ENCODE measurements at regions not wholly inside any gene's neighbourhood (a gene's known extent, or its start where the extent isn't known, plus 50 kb on each side); places are given as distances from the start of the nearest gene placed in this dataset.
"Not testable (repeated sequence)": the region's sequence is repeated elsewhere in the genome, so short reads cannot be mapped to it uniquely, and the experiment has no call there.

DNA sequence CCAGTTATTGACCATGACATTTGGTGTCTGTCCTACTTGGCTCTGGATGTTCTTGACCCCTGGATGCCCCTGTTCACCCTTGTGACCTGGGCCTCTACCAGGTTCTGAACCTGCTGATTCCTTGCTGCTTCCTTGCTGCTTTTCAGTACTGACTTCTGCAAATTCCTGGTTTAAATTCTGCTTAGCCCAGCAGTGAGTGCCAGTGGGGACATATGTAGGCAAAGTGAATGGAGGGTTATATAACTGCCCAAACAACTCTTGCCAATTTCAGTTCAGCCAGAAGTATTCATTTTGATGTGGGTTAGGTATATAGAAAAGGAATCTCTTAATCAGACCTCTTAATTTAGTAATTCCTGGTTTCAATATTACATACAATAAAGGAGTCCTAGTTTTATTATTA is 220.6 kb downstream of the TAF11L14 start:
- intact Hi-C loops (cut with DNase I; ENCODE audit: low total_unique reads) (no loop called here), in situ Hi-C loops (cut with MboI; ENCODE audit: low sequenced_read_pairs in 4 of 4) (no loop called here)
- peaks cover 0 to 3% (median 0%) of the 10 kb centered on the region in 3 donors for H3K9me3 ChIP-seq
- H3K4me3 ChIP-seq, result no peak overlapping the region
- H3K27me3 ChIP-seq, result no peaks in the 10 kb centered on the region
- H3K27ac ChIP-seq, result no peak overlapping the region
- ATAC-seq, result no peak
- no peaks in the 10 kb centered on the region for H3K4me1 ChIP-seq
- TF ChIP-seq, protein P1, sequence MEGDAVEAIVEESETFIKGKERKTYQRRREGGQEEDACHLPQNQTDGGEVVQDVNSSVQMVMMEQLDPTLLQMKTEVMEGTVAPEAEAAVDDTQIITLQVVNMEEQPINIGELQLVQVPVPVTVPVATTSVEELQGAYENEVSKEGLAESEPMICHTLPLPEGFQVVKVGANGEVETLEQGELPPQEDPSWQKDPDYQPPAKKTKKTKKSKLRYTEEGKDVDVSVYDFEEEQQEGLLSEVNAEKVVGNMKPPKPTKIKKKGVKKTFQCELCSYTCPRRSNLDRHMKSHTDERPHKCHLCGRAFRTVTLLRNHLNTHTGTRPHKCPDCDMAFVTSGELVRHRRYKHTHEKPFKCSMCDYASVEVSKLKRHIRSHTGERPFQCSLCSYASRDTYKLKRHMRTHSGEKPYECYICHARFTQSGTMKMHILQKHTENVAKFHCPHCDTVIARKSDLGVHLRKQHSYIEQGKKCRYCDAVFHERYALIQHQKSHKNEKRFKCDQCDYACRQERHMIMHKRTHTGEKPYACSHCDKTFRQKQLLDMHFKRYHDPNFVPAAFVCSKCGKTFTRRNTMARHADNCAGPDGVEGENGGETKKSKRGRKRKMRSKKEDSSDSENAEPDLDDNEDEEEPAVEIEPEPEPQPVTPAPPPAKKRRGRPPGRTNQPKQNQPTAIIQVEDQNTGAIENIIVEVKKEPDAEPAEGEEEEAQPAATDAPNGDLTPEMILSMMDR (IDR thresholded peaks at IDR 0.05 in 4 of 5, conservative IDR thresholded peaks at IDR 0.05 in 1 of 5), result no peak
- DNase-seq, result no peak
- no peaks in the 10 kb centered on the region for H3K36me3 ChIP-seq

GRCh38 chr5:17860660-17861315 is 226.5 kb downstream of the TAF11L14 start:
- Histone ChIP-seq H3K27me3 (no peaks in the 10 kb centered on the region), H3K36me3 (no peaks in the 10 kb centered on the region), H3K9me3 (peaks cover 0 to 3% (median 0%) of the 10 kb centered on the region in 3 donors), H3K4me3 (no peak overlapping the region), H3K4me1 (no peaks in the 10 kb centered on the region), H3K27ac (no peak overlapping the region)
- ATAC-seq (no peak), DNase-seq (no peak)
- TF ChIP-seq, protein P1 (IDR thresholded peaks at IDR 0.05 in 4 of 5, conservative IDR thresholded peaks at IDR 0.05 in 1 of 5), result no peak
- TF ChIP-seq POLR2A (IDR thresholded peaks at IDR 0.05), result no peak
- intact Hi-C loops (cut with DNase I; ENCODE audit: low total_unique reads) (no loop called here), in situ Hi-C loops (cut with MboI; ENCODE audit: low sequenced_read_pairs in 4 of 4) (no loop called here)

DNA sequence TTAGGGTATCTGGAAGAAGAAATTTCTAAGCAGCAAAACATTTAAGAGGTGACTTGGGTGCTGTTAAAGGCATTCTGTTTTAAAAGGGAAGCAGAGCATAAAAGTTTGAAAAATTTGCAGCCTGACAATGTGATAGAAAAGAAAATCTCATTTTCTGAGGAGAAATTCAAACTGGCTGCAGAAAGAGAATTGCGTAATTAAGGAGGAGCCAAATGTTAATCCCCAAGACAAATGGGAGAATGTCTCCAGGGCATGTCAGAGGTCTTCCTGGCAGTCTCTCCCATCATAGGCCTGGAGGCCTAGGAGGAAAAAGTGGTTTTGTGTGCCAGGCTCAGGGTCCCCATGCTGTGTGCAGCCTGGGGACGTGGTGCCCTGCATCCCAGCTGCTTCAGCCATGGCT is 230.6 kb downstream of the TAF11L14 start:
- ATAC-seq; H3K4me3 ChIP-seq; H3K9me3 ChIP-seq; H3K4me1 ChIP-seq; H3K27me3 ChIP-seq; intact Hi-C loops (cut with DNase I; ENCODE audit: low total_unique reads); in situ Hi-C loops (cut with MboI; ENCODE audit: low sequenced_read_pairs in 4 of 4); DNase-seq; H3K27ac ChIP-seq; H3K36me3 ChIP-seq: not testable (repeated sequence)

DNA sequence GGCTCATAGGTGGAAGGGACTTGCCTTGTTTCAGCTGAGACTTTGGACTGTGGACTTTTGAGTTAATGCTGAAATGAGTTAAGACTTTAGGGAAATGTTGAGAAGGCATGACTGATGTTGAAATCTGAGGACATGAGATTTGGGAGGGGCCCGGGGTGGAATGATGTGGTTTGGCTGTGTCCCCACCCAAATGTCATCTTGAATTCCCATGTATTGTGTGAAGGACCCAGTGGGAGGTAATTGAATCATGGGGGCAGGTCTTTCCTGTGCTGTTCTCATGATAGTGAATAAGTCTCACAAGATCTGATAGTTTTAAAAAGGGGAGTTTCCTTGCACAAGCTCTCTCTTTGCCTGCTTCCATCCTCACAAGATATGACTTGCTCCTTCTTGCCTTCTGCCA is 231.7 kb downstream of the TAF11L14 start:
- H3K36me3 ChIP-seq; intact Hi-C loops (cut with DNase I; ENCODE audit: low total_unique reads); in situ Hi-C loops (cut with MboI; ENCODE audit: low sequenced_read_pairs in 4 of 4); H3K9me3 ChIP-seq; H3K4me3 ChIP-seq; H3K27ac ChIP-seq; H3K4me1 ChIP-seq; ATAC-seq; H3K27me3 ChIP-seq: not testable (repeated sequence)
- peak in 1 of 2 donors; percentile 3 for DNase-seq

DNA sequence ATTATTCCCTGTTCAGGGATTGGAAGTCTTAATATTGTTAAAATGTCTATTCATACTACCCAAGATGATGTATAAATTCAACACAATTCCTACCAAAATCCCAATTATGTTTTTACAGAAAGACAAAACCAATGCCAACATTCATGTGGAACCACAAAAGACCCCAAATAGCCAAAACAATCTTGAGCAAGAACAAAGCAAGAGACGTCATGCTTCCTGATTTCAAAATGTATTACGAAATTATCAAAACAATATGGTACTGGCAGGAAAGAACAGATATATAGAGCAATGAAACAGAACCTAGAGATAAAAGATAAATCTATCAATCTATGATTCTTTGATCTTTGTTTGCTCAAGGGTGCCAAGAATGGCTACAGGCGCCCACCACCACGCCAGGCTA is 237.9 kb downstream of the TAF11L14 start:
- Histone ChIP-seq H3K4me3 (no peak overlapping the region), H3K36me3 (no peaks in the 10 kb centered on the region), H3K9me3 (no peaks in the 10 kb centered on the region), H3K27ac (no peak overlapping the region), H3K27me3 (no peaks in the 10 kb centered on the region), H3K4me1 (no peaks in the 10 kb centered on the region)
- DNase-seq, result no peak
- no peak for ATAC-seq
- TF ChIP-seq POLR2A (IDR thresholded peaks at IDR 0.05), result no peak
- TF ChIP-seq, protein P1 (IDR thresholded peaks at IDR 0.05 in 4 of 5, conservative IDR thresholded peaks at IDR 0.05 in 1 of 5), result no peak
- in situ Hi-C loops (cut with MboI; ENCODE audit: low sequenced_read_pairs in 4 of 4), result no loop called here
- intact Hi-C loops (cut with DNase I; ENCODE audit: low total_unique reads), result no loop called here

DNA sequence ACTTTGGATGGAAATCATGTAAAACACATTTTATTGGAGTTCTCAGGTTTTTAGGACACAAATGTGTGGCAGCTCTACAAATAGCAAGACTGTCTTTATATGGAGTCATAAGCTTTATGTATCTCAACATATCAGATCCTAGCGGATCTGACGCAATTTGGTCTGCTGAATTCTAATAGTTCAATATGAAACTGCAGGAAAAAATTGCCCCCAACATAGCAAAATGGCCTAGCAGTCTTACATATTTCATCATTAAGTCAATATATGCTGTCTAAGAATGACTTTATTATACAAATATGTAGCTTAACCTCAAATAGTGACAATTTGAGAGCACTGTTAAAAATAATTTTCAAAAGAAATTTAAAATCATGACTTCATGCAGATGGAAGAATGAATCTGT is 244.3 kb downstream of the TAF11L14 start:
- Histone ChIP-seq H3K4me1 (no peaks in the 10 kb centered on the region), H3K36me3 (no peaks in the 10 kb centered on the region), H3K27me3 (no peaks in the 10 kb centered on the region), H3K4me3 (no peak overlapping the region), H3K9me3 (no peaks in the 10 kb centered on the region), H3K27ac (no peak overlapping the region)
- intact Hi-C loops (cut with DNase I; ENCODE audit: low total_unique reads) (no loop called here), in situ Hi-C loops (cut with MboI; ENCODE audit: low sequenced_read_pairs in 4 of 4) (no loop called here)
- TF ChIP-seq, protein P1 (IDR thresholded peaks at IDR 0.05 in 4 of 5, conservative IDR thresholded peaks at IDR 0.05 in 1 of 5), result no peak
- no peak for TF ChIP-seq POLR2A (IDR thresholded peaks at IDR 0.05)
- ATAC-seq (no peak), DNase-seq (no peak)
